ENCODE measurements at regions not wholly inside any gene's neighbourhood (a gene's known extent, or its start where the extent isn't known, plus 50 kb on each side); places are given as distances from the start of the nearest gene placed in this dataset.

GRCh38 chr2:198254536-198255090, 450.2 kb downstream of the PLCL1 start:
- TF ChIP-seq CTCF (IDR thresholded peaks at IDR 0.05), result no peak
- no peak for TF ChIP-seq ZFX (IDR thresholded peaks at IDR 0.05; ENCODE audit: borderline replicate concordance)

Data from 22Rv1 (cell line).